K562 (cell line): ENCODE measurements at regions not wholly inside any gene's neighbourhood (a gene's known extent, or its start where the extent isn't known, plus 50 kb on each side); places are given as distances from the start of the nearest gene placed in this dataset.

ENCODE experiments used
- ATAC-seq: fragments of 200-7000 bp; cut with Tn5 transposase; 3 replicates; pipeline ENCODE4 v1.9.1; 2020; ENCODE audit warnings: moderate library complexity
- BruUV-seq: library from RNA; stranded (reverse); fragments of 400-500 nt; replicated peaks from 2 replicates; lab custom pipeline; 2021; lab: Mats Ljungman, UMichigan
- CTCF ChIA-PET: fragments of 300-600 bp; formaldehyde crosslinking; extraction: SDS; loops from one replicate; lab custom pipeline; 2021; ENCODE audit warnings: low intra/inter-chr PET ratio; lab: Yijun Ruan, JAX
- POLR2A ChIA-PET: fragments of 300-600, 350-650 bp; sonication (Branson Sonifier 250); formaldehyde crosslinking; extraction: SDS; loops from one replicate; lab custom pipeline; 2021; ENCODE audit warnings: antibody characterized with exemption, inconsistent platforms; lab: Yijun Ruan, JAX
- DNase-seq, 4 experiments: peaks; one replicate each; pipeline versions ENCODE4 v3.0.0 to v3.0.0-alpha.2; 2011 to 2018; ENCODE audit warnings: low spot score in 3 of 4, mixed read lengths in 3 of 4; ENCODE audit errors: extremely low read depth in 1 of 4
- FAIRE-seq: peaks from 2 replicates; lab custom pipeline; 2011; peaks lifted over from hg19 to GRCh38; lab: Jason Lieb, UNC
- H2AFZ ChIP-seq: 2 replicates; pipeline ENCODE4 v1.6.0; 2011; ENCODE audit warnings: low read depth, low read length, control low read depth, inconsistent platforms
- H3K27ac ChIP-seq: fragments of 200-600 bp; 3 replicates; pipeline ENCODE4 v1.8.0; 2011; ENCODE audit warnings: low read depth, mild to moderate bottlenecking, control low read depth, inconsistent platforms, low read length, moderate library complexity, mixed read lengths; ENCODE audit errors: extremely low read depth
- H3K27me3 ChIP-seq, 2 experiments: fragments of 300-600 bp in 1 of 2; 2 replicates in 1 of 2; 3 replicates in 1 of 2; pipeline versions ENCODE4 v1.6.0 to v1.8.0; 2011; ENCODE audit warnings: inconsistent platforms in 2 of 2, low read length in 2 of 2, mild to moderate bottlenecking in 1 of 2, mixed read lengths in 1 of 2, moderate library complexity in 1 of 2; ENCODE audit not compliant: control insufficient read depth in 2 of 2, insufficient read depth in 2 of 2
- H3K36me3 ChIP-seq: fragments of 300-600 bp; 3 replicates; pipeline ENCODE4 v1.8.0; 2011; ENCODE audit warnings: mild to moderate bottlenecking, low read length, inconsistent platforms; ENCODE audit not compliant: control insufficient read depth, insufficient read depth
- H3K4me1 ChIP-seq, 2 experiments: fragments of 200-600 bp in 1 of 2; replicated peaks in 1 of 2; 2 replicates in 1 of 2; 3 replicates in 1 of 2; pipeline versions ENCODE4 v1.5.1 to v1.8.0; 2011; ENCODE audit warnings: inconsistent platforms in 2 of 2, low read length in 2 of 2, mild to moderate bottlenecking in 1 of 2, mixed read lengths in 1 of 2, moderate library complexity in 1 of 2; ENCODE audit not compliant: control insufficient read depth in 2 of 2, insufficient read depth in 2 of 2
- H3K4me2 ChIP-seq: 2 replicates; pipeline ENCODE4 v1.6.1; 2011; ENCODE audit warnings: low read length, control low read depth, inconsistent platforms, mixed read lengths; ENCODE audit not compliant: insufficient read depth
- H3K4me3 ChIP-seq: fragments of 200-600 bp; sonication (generic), shearing (Covaris generic); 2 replicates; pipeline ENCODE4 v1.5.1; 2016; ENCODE audit warnings: control low read depth, inconsistent platforms
- H3K79me2 ChIP-seq: fragments of 200-600 bp; 3 replicates; pipeline ENCODE4 v1.8.0; 2011; ENCODE audit warnings: low read length, inconsistent platforms; ENCODE audit not compliant: control insufficient read depth, insufficient read depth
- H3K9ac ChIP-seq, 2 experiments: 2 replicates each; pipeline versions ENCODE4 v1.6.0 to v1.6.1; 2011; ENCODE audit warnings: low read depth in 2 of 2, low read length in 2 of 2, control low read depth in 1 of 2, inconsistent platforms in 1 of 2, mild to moderate bottlenecking in 1 of 2, mixed read lengths in 1 of 2; ENCODE audit not compliant: insufficient read depth in 1 of 2
- H3K9me1 ChIP-seq: one replicate; pipeline ENCODE4 v1.6.0; 2011; ENCODE audit warnings: inconsistent platforms, mild to moderate bottlenecking, low read length, moderate library complexity; ENCODE audit not compliant: control insufficient read depth, insufficient read depth
- H3K9me3 ChIP-seq: replicated peaks from 2 replicates; pipeline ENCODE4 v1.5.1; 2011; ENCODE audit warnings: low read depth, low read length, inconsistent platforms; ENCODE audit not compliant: control insufficient read depth, insufficient read depth
- H4K20me1 ChIP-seq: replicated peaks from 2 replicates; pipeline ENCODE4 v1.6.1; 2011; ENCODE audit warnings: low read length, inconsistent platforms, mixed read lengths; ENCODE audit not compliant: control insufficient read depth, insufficient read depth
- EP300 ChIP-seq: IDR thresholded peaks from 2 replicates; pipeline ENCODE4 v1.6.1; 2012; ENCODE audit warnings: low read length, improper control_type of control experiment
- HCFC1 ChIP-seq: IDR thresholded peaks from 2 replicates; pipeline ENCODE4 v1.6.1; 2012; ENCODE audit warnings: low read depth, low read length, improper control_type of control experiment
- L3MBTL2 ChIP-seq: fragments of 450-650 bp; IDR thresholded peaks from 2 replicates; pipeline ENCODE4 v1.6.1; 2016; ENCODE audit warnings: mild to moderate bottlenecking, moderate library complexity
- MXI1 ChIP-seq: IDR thresholded peaks from 2 replicates; pipeline ENCODE4 v1.6.1; 2011; ENCODE audit warnings: low read depth, mild to moderate bottlenecking, improper control_type of control experiment, low read length
- ZNF512 ChIP-seq: IDR thresholded peaks from 2 replicates; pipeline ENCODE4 v1.6.1; 2016; ENCODE audit warnings: missing genetic modification characterization, missing compliant biosample characterization
- WGBS: fragments of 100-300 bp; shearing (Covaris generic); methylation state at CpG from one replicate; pipeline ENCODE4 v1.1.6; 2016; ENCODE audit warnings: low coverage, mixed read lengths; ENCODE audit not compliant: insufficient coverage; ENCODE audit errors: missing lambda C conversion rate; 5-methylcytosine and 5-hydroxymethylcytosine counted together
- in situ Hi-C: fragments of 300-500 bp; cut with MboI; formaldehyde crosslinking; loops from 4 replicates; pipeline ENCODE4 v1.15.0; 2018; ENCODE audit warnings: inconsistent platforms, mixed read lengths
- intact Hi-C: fragments of 100-400 bp; cut with micrococcal nuclease; formaldehyde crosslinking; loops from 2 replicates; pipeline ENCODE4 v1.14.2; 2022
- TF ChIP-seq, protein P1 (sequence below): fragments of 200-600 bp; sonication (generic); IDR thresholded peaks from one replicate; pipeline ENCODE4 v1.6.1; 2012; ENCODE audit warnings: mild to moderate bottlenecking, low read depth, low read length, inconsistent platforms

DNA sequence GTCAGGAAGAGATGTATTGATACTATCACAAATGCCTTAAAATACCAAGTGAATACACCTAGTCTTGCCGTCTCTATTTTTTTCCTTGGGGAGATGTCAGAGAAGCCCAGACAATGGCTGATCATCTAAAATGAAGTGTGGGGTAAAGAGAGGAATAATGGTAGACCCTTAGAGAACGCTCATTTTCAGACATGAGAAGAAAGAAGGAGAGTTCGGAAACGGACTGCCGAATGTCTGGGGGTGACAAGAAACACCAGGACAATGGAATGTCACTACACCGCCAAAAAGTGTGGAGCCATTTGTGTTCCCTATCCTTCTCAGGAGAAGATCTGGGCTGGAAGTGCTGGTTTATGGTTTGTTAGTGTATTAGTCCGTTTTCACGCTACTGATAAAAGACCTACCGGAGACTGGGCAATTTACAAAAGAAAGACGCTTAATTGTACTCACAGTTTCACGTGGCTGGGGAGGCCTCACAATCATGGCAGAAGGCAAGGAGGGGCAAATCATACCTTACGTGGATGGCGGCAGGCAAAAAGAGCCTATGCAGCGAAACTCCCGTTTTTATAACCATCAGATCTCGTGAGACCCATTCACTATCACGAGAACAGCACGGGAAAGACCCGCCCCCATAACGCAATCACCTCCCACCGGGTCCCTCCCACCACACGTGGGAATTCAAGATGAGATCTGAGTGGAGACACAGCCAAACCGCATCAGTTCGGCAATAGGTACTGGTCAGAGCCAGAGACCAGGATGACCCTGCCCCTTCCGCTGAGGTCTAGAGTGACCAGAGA is 743.7 kb downstream of the GALR1 start:
- H3K27me3 ChIP-seq: peaks cover 0 to 5% of the 10 kb centered on the region in 2 experiments; a peak in 3 of 5 replicates
- H3K9ac ChIP-seq: peak overlapping the region; percentile 89 to 95
- POLR2A ChIA-PET: interaction anchor here (0.9 to 1.5 kb wide), 2 partner anchors 11 to 437 kb away, joined by 3 to 4 read pairs; no protein-coding TSS in a partner anchor
- H3K4me1 ChIP-seq: no peaks in the 10 kb centered on the region; a peak in 2 of 5 replicates
- H3K79me2 ChIP-seq: peaks cover 52% of the 10 kb centered on the region
- in situ Hi-C loops: no loop called here
- H3K36me3 ChIP-seq: peaks cover 45% of the 10 kb centered on the region
- DNase-seq (peak; percentile 42 to 90 (median 58)), FAIRE-seq (peak; percentile 85), ATAC-seq (peak; percentile 79)
- H3K27ac ChIP-seq: peak overlapping the region; percentile 83
- 0 out of 2 replicates have a peak, but pooled peaks cover 13% of the 10 kb centered on the region for H4K20me1 ChIP-seq
- H3K4me2 ChIP-seq: peak overlapping the region; percentile 98
- H3K9me1 ChIP-seq: no peaks in the 10 kb centered on the region
- H3K4me3 ChIP-seq: peak overlapping the region; percentile 80
- H3K9me3 ChIP-seq: no peaks in the 10 kb centered on the region
- CTCF ChIA-PET: no interaction called here
- TSS peak; percentile 73 for BruUV-seq
- H2AFZ ChIP-seq: peak overlapping the region; percentile 80
- intact Hi-C loops: loop anchor here (10.0 kb wide), 1 partner anchor 1511 kb away; no protein-coding TSS in a partner anchor
- WGBS: 1% methylated on average over 20 of the region's 25 CpGs
- no peak for TF ChIP-seq ZNF512
- TF ChIP-seq MXI1: peak; percentile 87
- peak; percentile 65 for TF ChIP-seq L3MBTL2
- TF ChIP-seq, protein P1, sequence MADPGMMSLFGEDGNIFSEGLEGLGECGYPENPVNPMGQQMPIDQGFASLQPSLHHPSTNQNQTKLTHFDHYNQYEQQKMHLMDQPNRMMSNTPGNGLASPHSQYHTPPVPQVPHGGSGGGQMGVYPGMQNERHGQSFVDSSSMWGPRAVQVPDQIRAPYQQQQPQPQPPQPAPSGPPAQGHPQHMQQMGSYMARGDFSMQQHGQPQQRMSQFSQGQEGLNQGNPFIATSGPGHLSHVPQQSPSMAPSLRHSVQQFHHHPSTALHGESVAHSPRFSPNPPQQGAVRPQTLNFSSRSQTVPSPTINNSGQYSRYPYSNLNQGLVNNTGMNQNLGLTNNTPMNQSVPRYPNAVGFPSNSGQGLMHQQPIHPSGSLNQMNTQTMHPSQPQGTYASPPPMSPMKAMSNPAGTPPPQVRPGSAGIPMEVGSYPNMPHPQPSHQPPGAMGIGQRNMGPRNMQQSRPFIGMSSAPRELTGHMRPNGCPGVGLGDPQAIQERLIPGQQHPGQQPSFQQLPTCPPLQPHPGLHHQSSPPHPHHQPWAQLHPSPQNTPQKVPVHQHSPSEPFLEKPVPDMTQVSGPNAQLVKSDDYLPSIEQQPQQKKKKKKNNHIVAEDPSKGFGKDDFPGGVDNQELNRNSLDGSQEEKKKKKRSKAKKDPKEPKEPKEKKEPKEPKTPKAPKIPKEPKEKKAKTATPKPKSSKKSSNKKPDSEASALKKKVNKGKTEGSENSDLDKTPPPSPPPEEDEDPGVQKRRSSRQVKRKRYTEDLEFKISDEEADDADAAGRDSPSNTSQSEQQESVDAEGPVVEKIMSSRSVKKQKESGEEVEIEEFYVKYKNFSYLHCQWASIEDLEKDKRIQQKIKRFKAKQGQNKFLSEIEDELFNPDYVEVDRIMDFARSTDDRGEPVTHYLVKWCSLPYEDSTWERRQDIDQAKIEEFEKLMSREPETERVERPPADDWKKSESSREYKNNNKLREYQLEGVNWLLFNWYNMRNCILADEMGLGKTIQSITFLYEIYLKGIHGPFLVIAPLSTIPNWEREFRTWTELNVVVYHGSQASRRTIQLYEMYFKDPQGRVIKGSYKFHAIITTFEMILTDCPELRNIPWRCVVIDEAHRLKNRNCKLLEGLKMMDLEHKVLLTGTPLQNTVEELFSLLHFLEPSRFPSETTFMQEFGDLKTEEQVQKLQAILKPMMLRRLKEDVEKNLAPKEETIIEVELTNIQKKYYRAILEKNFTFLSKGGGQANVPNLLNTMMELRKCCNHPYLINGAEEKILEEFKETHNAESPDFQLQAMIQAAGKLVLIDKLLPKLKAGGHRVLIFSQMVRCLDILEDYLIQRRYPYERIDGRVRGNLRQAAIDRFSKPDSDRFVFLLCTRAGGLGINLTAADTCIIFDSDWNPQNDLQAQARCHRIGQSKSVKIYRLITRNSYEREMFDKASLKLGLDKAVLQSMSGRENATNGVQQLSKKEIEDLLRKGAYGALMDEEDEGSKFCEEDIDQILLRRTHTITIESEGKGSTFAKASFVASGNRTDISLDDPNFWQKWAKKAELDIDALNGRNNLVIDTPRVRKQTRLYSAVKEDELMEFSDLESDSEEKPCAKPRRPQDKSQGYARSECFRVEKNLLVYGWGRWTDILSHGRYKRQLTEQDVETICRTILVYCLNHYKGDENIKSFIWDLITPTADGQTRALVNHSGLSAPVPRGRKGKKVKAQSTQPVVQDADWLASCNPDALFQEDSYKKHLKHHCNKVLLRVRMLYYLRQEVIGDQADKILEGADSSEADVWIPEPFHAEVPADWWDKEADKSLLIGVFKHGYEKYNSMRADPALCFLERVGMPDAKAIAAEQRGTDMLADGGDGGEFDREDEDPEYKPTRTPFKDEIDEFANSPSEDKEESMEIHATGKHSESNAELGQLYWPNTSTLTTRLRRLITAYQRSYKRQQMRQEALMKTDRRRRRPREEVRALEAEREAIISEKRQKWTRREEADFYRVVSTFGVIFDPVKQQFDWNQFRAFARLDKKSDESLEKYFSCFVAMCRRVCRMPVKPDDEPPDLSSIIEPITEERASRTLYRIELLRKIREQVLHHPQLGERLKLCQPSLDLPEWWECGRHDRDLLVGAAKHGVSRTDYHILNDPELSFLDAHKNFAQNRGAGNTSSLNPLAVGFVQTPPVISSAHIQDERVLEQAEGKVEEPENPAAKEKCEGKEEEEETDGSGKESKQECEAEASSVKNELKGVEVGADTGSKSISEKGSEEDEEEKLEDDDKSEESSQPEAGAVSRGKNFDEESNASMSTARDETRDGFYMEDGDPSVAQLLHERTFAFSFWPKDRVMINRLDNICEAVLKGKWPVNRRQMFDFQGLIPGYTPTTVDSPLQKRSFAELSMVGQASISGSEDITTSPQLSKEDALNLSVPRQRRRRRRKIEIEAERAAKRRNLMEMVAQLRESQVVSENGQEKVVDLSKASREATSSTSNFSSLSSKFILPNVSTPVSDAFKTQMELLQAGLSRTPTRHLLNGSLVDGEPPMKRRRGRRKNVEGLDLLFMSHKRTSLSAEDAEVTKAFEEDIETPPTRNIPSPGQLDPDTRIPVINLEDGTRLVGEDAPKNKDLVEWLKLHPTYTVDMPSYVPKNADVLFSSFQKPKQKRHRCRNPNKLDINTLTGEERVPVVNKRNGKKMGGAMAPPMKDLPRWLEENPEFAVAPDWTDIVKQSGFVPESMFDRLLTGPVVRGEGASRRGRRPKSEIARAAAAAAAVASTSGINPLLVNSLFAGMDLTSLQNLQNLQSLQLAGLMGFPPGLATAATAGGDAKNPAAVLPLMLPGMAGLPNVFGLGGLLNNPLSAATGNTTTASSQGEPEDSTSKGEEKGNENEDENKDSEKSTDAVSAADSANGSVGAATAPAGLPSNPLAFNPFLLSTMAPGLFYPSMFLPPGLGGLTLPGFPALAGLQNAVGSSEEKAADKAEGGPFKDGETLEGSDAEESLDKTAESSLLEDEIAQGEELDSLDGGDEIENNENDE: no peak
- TF ChIP-seq HCFC1: 0 out of 2 replicates have a peak, but pooled peaks have one; percentile 24
- TF ChIP-seq EP300: no peak
